Effector memory CD4-positive, alpha-beta T cell (primary cell): ENCODE measurements at regions not wholly inside any gene's neighbourhood (a gene's known extent, or its start where the extent isn't known, plus 50 kb on each side); places are given as distances from the start of the nearest gene placed in this dataset.

Experiments
- DNase-seq, 3 donors: peaks; one replicate each; pipeline ENCODE4 v3.0.0-alpha.2; 2020
- H3K27ac ChIP-seq: 2 replicates; pipeline ENCODE4 v1.7.0; 2013; ENCODE audit warnings: mild to moderate bottlenecking, low read length, moderate library complexity; ENCODE audit not compliant: insufficient read depth, poor library complexity, severe bottlenecking
- H3K27me3 ChIP-seq: replicated peaks from 2 replicates; pipeline ENCODE4 v1.7.0; 2013; ENCODE audit warnings: mild to moderate bottlenecking, low read length; ENCODE audit not compliant: insufficient read depth, control insufficient read depth, poor library complexity, severe bottlenecking
- H3K36me3 ChIP-seq: 2 replicates; pipeline ENCODE4 v1.7.0; 2013; ENCODE audit warnings: mild to moderate bottlenecking, low read length, moderate library complexity; ENCODE audit not compliant: control insufficient read depth, insufficient read depth
- H3K4me1 ChIP-seq: 2 replicates; pipeline ENCODE4 v1.7.0; 2013; ENCODE audit warnings: low read length, mild to moderate bottlenecking; ENCODE audit not compliant: control insufficient read depth, insufficient read depth, poor library complexity, severe bottlenecking
- H3K4me3 ChIP-seq: 2 replicates; pipeline ENCODE4 v1.7.0; 2013; ENCODE audit warnings: low read length, low read depth, mild to moderate bottlenecking; ENCODE audit not compliant: insufficient read depth, poor library complexity, severe bottlenecking
- H3K9me3 ChIP-seq: 2 replicates; pipeline ENCODE4 v1.7.0; 2013; ENCODE audit warnings: mild to moderate bottlenecking, low read length, moderate library complexity; ENCODE audit not compliant: control insufficient read depth

- Histone ChIP-seq H3K27ac (no peak overlapping the region), H3K27me3 (peaks cover 3% of the 10 kb centered on the region), H3K36me3 (no peaks in the 10 kb centered on the region), H3K9me3 (no peaks in the 10 kb centered on the region), H3K4me1 (no peaks in the 10 kb centered on the region), H3K4me3 (no peak overlapping the region)
- DNase-seq: no peak
These were observed 120.5 kb upstream of the GYPC start for GRCh38 chr2:126535408-126535807.

- Histone ChIP-seq H3K27me3 (peaks cover 3% of the 10 kb centered on the region), H3K9me3 (no peaks in the 10 kb centered on the region), H3K4me1 (no peaks in the 10 kb centered on the region), H3K36me3 (no peaks in the 10 kb centered on the region), H3K4me3 (no peak overlapping the region), H3K27ac (no peak overlapping the region)
- DNase-seq: no peak
These were observed 119.3 kb upstream of the GYPC start for GRCh38 chr2:126536605-126537200.

GRCh38 chr2:126539101-126539500, 116.9 kb upstream of the GYPC start:
- H3K4me3 ChIP-seq: no peak overlapping the region
- no peaks in the 10 kb centered on the region for H3K36me3 ChIP-seq
- H3K27me3 ChIP-seq: peaks cover 3% of the 10 kb centered on the region
- H3K4me1 ChIP-seq: no peaks in the 10 kb centered on the region
- DNase-seq: no peak
- no peak overlapping the region for H3K27ac ChIP-seq
- no peaks in the 10 kb centered on the region for H3K9me3 ChIP-seq

- H3K4me3 ChIP-seq: no peak overlapping the region
- DNase-seq: no peak
These were observed 113.7 kb upstream of the GYPC start for GRCh38 chr2:126542247-126542646.

GRCh38 chr2:126543081-126543480, 112.9 kb upstream of the GYPC start:
- Histone ChIP-seq H3K4me3 (no peak overlapping the region), H3K9me3 (no peaks in the 10 kb centered on the region), H3K4me1 (no peaks in the 10 kb centered on the region), H3K27me3 (no peaks in the 10 kb centered on the region), H3K27ac (no peak overlapping the region), H3K36me3 (no peaks in the 10 kb centered on the region)
- DNase-seq: no peak

More at GRCh38 chr2:126542247-126542646, 113.7 kb upstream of the GYPC start:
- H3K9me3 ChIP-seq: no peaks in the 10 kb centered on the region
- H3K36me3 ChIP-seq: no peaks in the 10 kb centered on the region
- no peak overlapping the region for H3K27ac ChIP-seq
- H3K4me1 ChIP-seq: no peaks in the 10 kb centered on the region
- no peaks in the 10 kb centered on the region for H3K27me3 ChIP-seq

- H3K27me3 ChIP-seq: no peaks in the 10 kb centered on the region
- no peaks in the 10 kb centered on the region for H3K9me3 ChIP-seq
- no peak overlapping the region for H3K4me3 ChIP-seq
- no peaks in the 10 kb centered on the region for H3K36me3 ChIP-seq
- H3K27ac ChIP-seq: no peak overlapping the region
- H3K4me1 ChIP-seq: no peaks in the 10 kb centered on the region
- DNase-seq: no peak
These were observed 97.9 kb upstream of the GYPC start for GRCh38 chr2:126558029-126558428.

- no peak for DNase-seq
- no peaks in the 10 kb centered on the region for H3K36me3 ChIP-seq
- H3K4me3 ChIP-seq: no peak overlapping the region
- no peaks in the 10 kb centered on the region for H3K27me3 ChIP-seq
- no peak overlapping the region for H3K27ac ChIP-seq
- no peaks in the 10 kb centered on the region for H3K9me3 ChIP-seq
- H3K4me1 ChIP-seq: no peaks in the 10 kb centered on the region
These were observed 87.2 kb upstream of the GYPC start for GRCh38 chr2:126568734-126569133.

GRCh38 chr2:126571403-126571802, 84.6 kb upstream of the GYPC start:
- H3K9me3 ChIP-seq: no peaks in the 10 kb centered on the region
- no peaks in the 10 kb centered on the region for H3K4me1 ChIP-seq
- no peak for DNase-seq
- H3K4me3 ChIP-seq: no peak overlapping the region
- no peak overlapping the region for H3K27ac ChIP-seq
- no peaks in the 10 kb centered on the region for H3K36me3 ChIP-seq
- no peaks in the 10 kb centered on the region for H3K27me3 ChIP-seq

GRCh38 chr2:126575631-126576030, 80.3 kb upstream of the GYPC start:
- no peaks in the 10 kb centered on the region for H3K9me3 ChIP-seq
- no peak overlapping the region for H3K4me3 ChIP-seq
- no peak overlapping the region for H3K27ac ChIP-seq
- H3K36me3 ChIP-seq: no peaks in the 10 kb centered on the region
- DNase-seq: no peak
- H3K27me3 ChIP-seq: no peaks in the 10 kb centered on the region
- no peaks in the 10 kb centered on the region for H3K4me1 ChIP-seq

- H3K27me3 ChIP-seq: no peaks in the 10 kb centered on the region
- H3K4me1 ChIP-seq: no peaks in the 10 kb centered on the region
- no peaks in the 10 kb centered on the region for H3K9me3 ChIP-seq
- H3K4me3 ChIP-seq: no peak overlapping the region
- no peaks in the 10 kb centered on the region for H3K36me3 ChIP-seq
- DNase-seq: no peak
- H3K27ac ChIP-seq: no peak overlapping the region
These were observed 76.1 kb upstream of the GYPC start for GRCh38 chr2:126579868-126580267.
